IMR-90 (cell line): ENCODE measurements at regions not wholly inside any gene's neighbourhood (a gene's known extent, or its start where the extent isn't known, plus 50 kb on each side); places are given as distances from the start of the nearest gene placed in this dataset.

Experiments used
- ATAC-seq: fragments of 200-7000 bp; cut with Tn5 transposase; 2 replicates; pipeline ENCODE4 v1.9.1; 2020; ENCODE audit warnings: low read depth, mild to moderate bottlenecking, moderate library complexity
- BruUV-seq: library from RNA; stranded (reverse); fragments of 400-500 nt; replicated peaks from 2 replicates; lab custom pipeline; 2021; lab: Mats Ljungman, UMichigan
- CTCF ChIA-PET: fragments of 300-600 bp; formaldehyde crosslinking; extraction: SDS; loops from one replicate; lab custom pipeline; 2021; ENCODE audit warnings: antibody characterized with exemption; lab: Yijun Ruan, JAX
- POLR2A ChIA-PET: fragments of 300-600 bp; sonication (Branson Sonifier 250); formaldehyde crosslinking; loops from one replicate; lab custom pipeline; 2022; ENCODE audit warnings: antibody characterized with exemption; ENCODE audit not compliant: unreplicated experiment; lab: Charles Lee
- DNase-seq: peaks from one replicate; pipeline ENCODE4 v3.0.0; 2013
- H2AFZ ChIP-seq: replicated peaks from 2 replicates; pipeline ENCODE3; 2013; ENCODE audit warnings: low read length, mild to moderate bottlenecking; ENCODE audit not compliant: poor library complexity
- H2AK5ac ChIP-seq: 2 replicates; pipeline ENCODE4 v1.6.1; 2013; ENCODE audit warnings: low read depth, low read length, inconsistent platforms
- H2AK9ac ChIP-seq: replicated peaks from 2 replicates; pipeline ENCODE3; 2013; ENCODE audit warnings: mild to moderate bottlenecking, low read depth, low read length, moderate library complexity; ENCODE audit not compliant: poor library complexity
- H2BK120ac ChIP-seq: 2 replicates; pipeline ENCODE4 v1.6.1; 2013; ENCODE audit warnings: low read depth, low read length, inconsistent platforms
- H2BK15ac ChIP-seq: 3 replicates; pipeline ENCODE4 v1.6.1; 2013; ENCODE audit warnings: low read depth, low read length, inconsistent platforms
- H2BK20ac ChIP-seq: 2 replicates; pipeline ENCODE4 v1.6.1; 2013; ENCODE audit warnings: low read depth, mild to moderate bottlenecking, inconsistent platforms, low read length, moderate library complexity
- H2BK5ac ChIP-seq: 2 replicates; pipeline ENCODE4 v1.6.1; 2013; ENCODE audit warnings: mild to moderate bottlenecking, low read depth, low read length, inconsistent platforms; ENCODE audit not compliant: poor library complexity, severe bottlenecking
- H3K14ac ChIP-seq: replicated peaks from 2 replicates; pipeline ENCODE4 v1.6.1; 2013; ENCODE audit warnings: low read depth, low read length, inconsistent platforms
- H3K18ac ChIP-seq: 2 replicates; pipeline ENCODE4 v1.6.1; 2013; ENCODE audit warnings: low read depth, low read length, control low read depth
- H3K23ac ChIP-seq: 2 replicates; pipeline ENCODE4 v1.6.1; 2013; ENCODE audit warnings: low read depth, low read length, inconsistent platforms
- H3K27ac ChIP-seq: 2 replicates; pipeline ENCODE4 v1.5.1; 2013; ENCODE audit warnings: mild to moderate bottlenecking, control low read depth, low read length; ENCODE audit not compliant: insufficient read depth
- H3K27me3 ChIP-seq: 2 replicates; pipeline ENCODE4 v1.6.1; 2013; ENCODE audit warnings: low read length; ENCODE audit not compliant: control insufficient read depth, insufficient read depth
- H3K36me3 ChIP-seq: 2 replicates; pipeline ENCODE4 v1.6.1; 2013; ENCODE audit warnings: low read length, mixed read lengths; ENCODE audit not compliant: control insufficient read depth, insufficient read depth
- H3K4ac ChIP-seq: 2 replicates; pipeline ENCODE4 v1.6.1; 2013; ENCODE audit warnings: low read depth, low read length, inconsistent platforms
- H3K4me1 ChIP-seq: 2 replicates; pipeline ENCODE4 v1.6.1; 2013; ENCODE audit warnings: low read length, mixed read lengths; ENCODE audit not compliant: control insufficient read depth, insufficient read depth
- H3K4me2 ChIP-seq: 2 replicates; pipeline ENCODE4 v1.6.1; 2013; ENCODE audit warnings: low read depth, mild to moderate bottlenecking, control low read depth, low read length, moderate library complexity
- H3K4me3 ChIP-seq: 2 replicates; pipeline ENCODE4 v1.5.1; 2013; ENCODE audit warnings: low read depth, mild to moderate bottlenecking, control low read depth, low read length, moderate library complexity; ENCODE audit not compliant: insufficient read depth
- H3K56ac ChIP-seq: 2 replicates; pipeline ENCODE4 v1.6.1; 2013; ENCODE audit warnings: low read length, inconsistent platforms; ENCODE audit not compliant: insufficient read depth; ENCODE audit errors: extremely low read depth
- H3K79me1 ChIP-seq, 2 experiments: 2 replicates each; pipeline ENCODE4 v1.6.1; 2013; ENCODE audit warnings: low read length in 2 of 2, inconsistent platforms in 1 of 2, low read depth in 1 of 2
- H3K9ac ChIP-seq: 2 replicates; pipeline ENCODE4 v1.6.1; 2013; ENCODE audit warnings: low read depth, low read length, control low read depth
- H3K9me1 ChIP-seq: 2 replicates; pipeline ENCODE4 v1.6.1; 2013; ENCODE audit warnings: low read length, inconsistent platforms; ENCODE audit not compliant: insufficient read depth
- H3K9me3 ChIP-seq: 2 replicates; pipeline ENCODE4 v1.6.1; 2013; ENCODE audit warnings: low read length; ENCODE audit not compliant: control insufficient read depth, insufficient read depth
- H4K20me1 ChIP-seq: 2 replicates; pipeline ENCODE4 v1.6.1; 2013; ENCODE audit warnings: low read length, inconsistent platforms; ENCODE audit not compliant: insufficient read depth
- H4K5ac ChIP-seq: 2 replicates; pipeline ENCODE4 v1.6.1; 2013; ENCODE audit warnings: mild to moderate bottlenecking, low read depth, low read length, control low read depth
- H4K8ac ChIP-seq, 2 experiments: 2 replicates each; pipeline ENCODE4 v1.6.1; 2013; ENCODE audit warnings: low read depth in 2 of 2, low read length in 2 of 2, control low read depth in 1 of 2, inconsistent platforms in 1 of 2
- H4K91ac ChIP-seq: 2 replicates; pipeline ENCODE4 v1.6.1; 2013; ENCODE audit warnings: low read depth, low read length, inconsistent platforms; ENCODE audit not compliant: insufficient read depth
- BHLHE40 ChIP-seq: fragments of 150-350 bp; IDR thresholded peaks from 2 replicates; pipeline ENCODE4 v1.6.1; 2016; ENCODE audit warnings: mild to moderate bottlenecking, low read depth, low read length
- CEBPB ChIP-seq: IDR thresholded peaks from 2 replicates; pipeline ENCODE4 v1.6.1; 2012; ENCODE audit warnings: low read depth, low read length, improper control_type of control experiment
- CHD1 ChIP-seq: IDR thresholded peaks from 2 replicates; pipeline ENCODE4 v1.6.1; 2012; ENCODE audit warnings: low read depth, low read length, improper control_type of control experiment
- CTCF ChIP-seq: conservative IDR thresholded peaks from 2 replicates; pipeline ENCODE4 v1.5.1; 2012; ENCODE audit warnings: mild to moderate bottlenecking, low read depth, low read length, improper control_type of control experiment
- ELK1 ChIP-seq: fragments of 150-350 bp; IDR thresholded peaks from 2 replicates; pipeline ENCODE4 v1.6.1; 2016; ENCODE audit warnings: low read depth, mild to moderate bottlenecking, low read length, moderate library complexity, borderline replicate concordance
- FOS ChIP-seq: fragments of 150-350 bp; IDR thresholded peaks from 2 replicates; pipeline ENCODE4 v1.6.1; 2016; ENCODE audit warnings: low read depth, low read length
- MAFK ChIP-seq: IDR thresholded peaks from 2 replicates; pipeline ENCODE4 v1.6.1; 2012; ENCODE audit warnings: low read depth, low read length, improper control_type of control experiment
- MAZ ChIP-seq: IDR thresholded peaks from 2 replicates; pipeline ENCODE4 v1.6.1; 2012; ENCODE audit warnings: low read depth, mild to moderate bottlenecking, low read length, improper control_type of control experiment, moderate library complexity, borderline replicate concordance
- MXI1 ChIP-seq: IDR thresholded peaks from 2 replicates; pipeline ENCODE4 v1.6.1; 2012; ENCODE audit warnings: low read depth, mild to moderate bottlenecking, low read length, moderate library complexity, borderline replicate concordance
- NFE2L2 ChIP-seq: fragments of 150-350 bp; IDR thresholded peaks from 2 replicates; pipeline ENCODE4 v1.6.1; 2016; ENCODE audit warnings: low read depth, mild to moderate bottlenecking, low read length
- POLR2A ChIP-seq: IDR thresholded peaks from 2 replicates; pipeline ENCODE4 v1.6.1; 2012; ENCODE audit warnings: mild to moderate bottlenecking, low read depth, low read length
- RAD21 ChIP-seq: IDR thresholded peaks from 2 replicates; pipeline ENCODE4 v1.6.1; 2012; ENCODE audit warnings: low read length, improper control_type of control experiment
- RCOR1 ChIP-seq: IDR thresholded peaks from 2 replicates; pipeline ENCODE4 v1.6.1; 2012; ENCODE audit warnings: mild to moderate bottlenecking, low read length, improper control_type of control experiment; ENCODE audit not compliant: insufficient replicate concordance
- RFX5 ChIP-seq: IDR thresholded peaks from 2 replicates; pipeline ENCODE4 v1.8.0; 2012; ENCODE audit warnings: low read depth, mild to moderate bottlenecking, low read length, moderate library complexity
- SMC3 ChIP-seq: fragments of 150-350 bp; IDR thresholded peaks from 2 replicates; pipeline ENCODE4 v1.6.1; 2016; ENCODE audit warnings: low read depth, mild to moderate bottlenecking, antibody characterized with exemption, low read length, moderate library complexity
- WGBS, 2 experiments: methylation state at CpG; one replicate each; pipeline versions ENCODE4 v1.1.5 to v1.1.7; 2013; ENCODE audit warnings: missing lambda C conversion rate in 2 of 2; ENCODE audit not compliant: insufficient read length in 1 of 2; ENCODE audit errors: extremely low coverage in 2 of 2; 5-methylcytosine and 5-hydroxymethylcytosine counted together
- dilution Hi-C: fragments of 300-500 bp; cut with HindIII; formaldehyde crosslinking; loops from one replicate; pipeline ENCODE4 v1.14.3; 2018; ENCODE audit warnings: low sequenced_read_pairs; ENCODE audit not compliant: unreplicated experiment
- in situ Hi-C: fragments of 300-500 bp; cut with MboI; formaldehyde crosslinking; loops from 3 replicates; pipeline ENCODE4 v1.14.3; 2019; ENCODE audit warnings: low sequenced_read_pairs, inconsistent platforms, mixed read lengths
- intact Hi-C: fragments of 100-400 bp; cut with micrococcal nuclease; formaldehyde crosslinking; loops from 2 replicates; pipeline ENCODE4 v1.10.0; 2022
- TF ChIP-seq, protein P1 (sequence below): fragments of 150-350 bp; IDR thresholded peaks from 2 replicates; pipeline ENCODE4 v1.6.1; 2017; ENCODE audit warnings: mild to moderate bottlenecking, antibody characterized with exemption, low read length, low read depth

DNA sequence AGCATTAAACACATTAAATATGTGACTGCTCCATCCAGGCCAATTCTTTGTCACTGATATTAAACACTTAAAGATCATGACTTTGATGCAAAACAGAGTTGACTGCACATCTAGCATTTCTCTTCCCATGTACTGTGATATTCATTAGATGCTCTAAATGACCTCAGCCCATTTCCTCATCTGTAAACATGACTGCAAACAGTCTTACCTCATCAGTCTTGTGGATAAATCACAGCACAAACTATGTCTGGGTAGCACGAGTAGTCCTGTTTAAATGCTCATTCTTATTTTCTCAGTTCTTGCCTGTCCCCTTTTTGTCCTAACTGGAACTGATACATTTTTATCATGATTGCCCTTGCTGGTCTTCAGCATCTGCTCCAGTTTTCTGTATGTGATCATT lies 1974.8 kb upstream of the LRRTM1 start:
- Histone ChIP-seq H3K23ac (no peak overlapping the region), H4K5ac (no peak overlapping the region), H2AK9ac (no peak overlapping the region), H3K4me3 (no peak overlapping the region), H3K9me1 (no peaks in the 10 kb centered on the region), H2AFZ (no peak overlapping the region), H2BK120ac (no peak overlapping the region), H3K4me2 (no peak overlapping the region), H3K79me1 (no peaks in the 10 kb centered on the region), H4K8ac (no peak overlapping the region), H3K56ac (no peak overlapping the region), H3K27me3 (no peaks in the 10 kb centered on the region), H2BK20ac (no peak overlapping the region), H2AK5ac (no peak overlapping the region), H3K9ac (no peak overlapping the region), H4K20me1 (no peaks in the 10 kb centered on the region), H3K4ac (no peak overlapping the region), H3K9me3 (peaks cover 5% of the 10 kb centered on the region; the same call in 1 of the 2 replicates), H3K14ac (no peak overlapping the region), H3K27ac (no peak overlapping the region), H4K91ac (no peak overlapping the region), H3K18ac (no peak overlapping the region), H3K36me3 (no peaks in the 10 kb centered on the region), H3K4me1 (no peaks in the 10 kb centered on the region), H2BK5ac (no peak overlapping the region), H2BK15ac (no peak overlapping the region)
- in situ Hi-C loops: no loop called here
- DNase-seq (no peak), ATAC-seq (no peak)
- no CpG with 5 or more reads among the region's 1 CpG for WGBS, 2 experiments
- dilution Hi-C loops: no loop called here
- no peak for TF ChIP-seq RAD21
- TF ChIP-seq, protein P1, sequence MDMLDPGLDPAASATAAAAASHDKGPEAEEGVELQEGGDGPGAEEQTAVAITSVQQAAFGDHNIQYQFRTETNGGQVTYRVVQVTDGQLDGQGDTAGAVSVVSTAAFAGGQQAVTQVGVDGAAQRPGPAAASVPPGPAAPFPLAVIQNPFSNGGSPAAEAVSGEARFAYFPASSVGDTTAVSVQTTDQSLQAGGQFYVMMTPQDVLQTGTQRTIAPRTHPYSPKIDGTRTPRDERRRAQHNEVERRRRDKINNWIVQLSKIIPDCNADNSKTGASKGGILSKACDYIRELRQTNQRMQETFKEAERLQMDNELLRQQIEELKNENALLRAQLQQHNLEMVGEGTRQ: no peak
- no peak for TF ChIP-seq MAFK
- no peak for TF ChIP-seq BHLHE40
- no peak for TF ChIP-seq MXI1
- no peak for TF ChIP-seq NFE2L2
- no peak for TF ChIP-seq CHD1
- no peak for TF ChIP-seq CTCF
- TF ChIP-seq RCOR1: no peak
- no peak for TF ChIP-seq SMC3
- TF ChIP-seq MAZ: no peak
- no peak for TF ChIP-seq POLR2A
- TF ChIP-seq FOS: no peak
- no peak for TF ChIP-seq RFX5
- TF ChIP-seq CEBPB: no peak
- no peak for TF ChIP-seq ELK1
- POLR2A ChIA-PET: no interaction called here
- intact Hi-C loops: no loop called here
- no TSS peak for BruUV-seq
- CTCF ChIA-PET: no interaction called here
